MM.1S (cell line): ENCODE measurements at regions not wholly inside any gene's neighbourhood (a gene's known extent, or its start where the extent isn't known, plus 50 kb on each side); places are given as distances from the start of the nearest gene placed in this dataset.

ENCODE experiments used
- CTCF ChIP-seq: fragments of 300-600 bp; sonication (generic); IDR thresholded peaks from 2 replicates; pipeline ENCODE4 v1.5.1; 2016; ENCODE audit warnings: antibody characterized with exemption, low read length, mixed read lengths
- EZH2 ChIP-seq: fragments of 300-600 bp; sonication (generic); optimal IDR thresholded peaks from 2 replicates; pipeline ENCODE3; 2017; ENCODE audit warnings: low read depth, mild to moderate bottlenecking, antibody characterized with exemption, low read length, mixed read lengths
- EZH2phosphoT487 ChIP-seq: fragments of 300-600 bp; sonication (generic); IDR thresholded peaks from 2 replicates; pipeline ENCODE4 v1.6.1; 2018; ENCODE audit warnings: antibody characterized with exemption, low read length

DNA sequence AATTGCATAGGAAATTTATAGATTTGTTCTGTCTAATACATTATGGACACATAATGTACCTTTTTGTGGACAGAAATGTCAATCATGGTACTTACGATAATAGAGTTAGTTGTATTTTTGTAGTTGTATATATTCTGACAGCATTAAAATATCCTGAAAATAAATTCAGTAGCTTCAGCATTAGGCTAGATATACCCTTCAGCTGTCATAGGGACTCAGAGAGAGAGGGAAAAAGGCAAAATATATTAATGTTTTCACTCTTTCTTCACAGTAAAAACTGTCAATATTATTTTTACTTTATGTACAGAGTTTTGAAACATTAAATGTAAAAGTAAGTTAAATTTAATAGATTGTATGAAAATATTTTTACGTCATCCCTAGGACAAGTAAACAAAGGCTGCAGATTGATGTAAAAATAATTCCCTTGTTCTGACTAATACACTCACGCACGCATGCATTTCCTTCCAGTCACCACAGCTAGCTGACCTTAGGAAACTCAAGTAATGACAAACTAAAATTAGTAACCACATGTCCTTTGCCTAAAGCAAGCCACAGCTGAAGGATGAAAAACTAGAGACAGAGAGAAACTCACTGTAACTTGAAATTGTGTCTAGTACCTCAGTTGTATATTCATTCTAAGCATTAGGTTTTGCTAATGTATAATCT lies 104.7 kb upstream of the CARD18 start:
- no peak for TF ChIP-seq CTCF
- TF ChIP-seq EZH2phosphoT487, result no peak
- no peak for TF ChIP-seq EZH2
